ENCODE measurements at regions not wholly inside any gene's neighbourhood (a gene's known extent, or its start where the extent isn't known, plus 50 kb on each side); places are given as distances from the start of the nearest gene placed in this dataset.

DNA sequence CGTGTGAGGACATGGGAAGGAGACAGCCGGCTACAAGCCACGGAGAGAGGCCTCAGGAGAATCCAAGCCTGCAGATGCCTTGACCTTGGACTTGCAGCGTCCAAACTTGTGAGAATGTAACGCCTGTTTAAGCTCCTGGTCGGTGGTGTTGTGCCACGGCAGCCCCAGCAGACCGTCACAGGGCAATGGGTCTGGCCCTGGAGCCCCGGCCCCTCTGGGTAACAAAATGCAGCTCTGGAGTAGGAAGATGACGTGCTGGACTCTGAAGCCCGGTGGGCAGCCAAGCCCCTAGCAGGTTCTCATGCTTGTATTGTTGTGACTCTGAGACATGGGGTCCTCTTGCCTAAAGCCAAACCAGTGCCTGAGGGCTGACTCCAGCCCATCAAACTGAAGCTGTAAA lies 174.7 kb downstream of the IRX2 start:
- Histone ChIP-seq H3K4me3 (ENCODE audit: low read length) (no peak overlapping the region), H2AFZ (ENCODE audit: low read depth, low read length) (no peak overlapping the region), H3K27me3 (ENCODE audit: insufficient read depth, low read depth, low read length) (no peaks in the 10 kb centered on the region), H3K4me2 (ENCODE audit: low read length) (no peak overlapping the region), H3K36me3 (ENCODE audit: insufficient read depth, low read length) (no peaks in the 10 kb centered on the region), H3F3A (ENCODE audit: insufficient read depth, low read length, poor library complexity, severe bottlenecking) (no peaks in the 10 kb centered on the region), H4K20me1 (ENCODE audit: insufficient read depth) (no peaks in the 10 kb centered on the region), H3K27ac (ENCODE audit: low read length) (no peak overlapping the region), H3K79me2 (replicated peaks; ENCODE audit: insufficient read depth, low read length) (no peaks in the 10 kb centered on the region), H3K9me2 (ENCODE audit: insufficient read depth, low read length) (no peaks in the 10 kb centered on the region), H3K9me3 (ENCODE audit: low read length) (no peaks in the 10 kb centered on the region), H3K9ac (ENCODE audit: low read length) (no peak overlapping the region)
- TF ChIP-seq EP300 (conservative IDR thresholded peaks at IDR 0.05; ENCODE audit: poor library complexity, severe bottlenecking) (no peak), RAD21 (conservative IDR thresholded peaks at IDR 0.05) (no peak), EZH2 (IDR thresholded peaks at IDR 0.05; ENCODE audit: borderline replicate concordance, insufficient read depth, low read length, poor library complexity, severe bottlenecking) (no peak), MXI1 (conservative IDR thresholded peaks at IDR 0.05; ENCODE audit: poor library complexity, severe bottlenecking) (no peak), SMC3 (conservative IDR thresholded peaks at IDR 0.05; ENCODE audit: poor library complexity) (no peak), POLR2AphosphoS5 (IDR thresholded peaks at IDR 0.05) (no peak), TAF1 (IDR thresholded peaks at IDR 0.05; ENCODE audit: low read depth) (no peak)
- TF ChIP-seq, protein P1, sequence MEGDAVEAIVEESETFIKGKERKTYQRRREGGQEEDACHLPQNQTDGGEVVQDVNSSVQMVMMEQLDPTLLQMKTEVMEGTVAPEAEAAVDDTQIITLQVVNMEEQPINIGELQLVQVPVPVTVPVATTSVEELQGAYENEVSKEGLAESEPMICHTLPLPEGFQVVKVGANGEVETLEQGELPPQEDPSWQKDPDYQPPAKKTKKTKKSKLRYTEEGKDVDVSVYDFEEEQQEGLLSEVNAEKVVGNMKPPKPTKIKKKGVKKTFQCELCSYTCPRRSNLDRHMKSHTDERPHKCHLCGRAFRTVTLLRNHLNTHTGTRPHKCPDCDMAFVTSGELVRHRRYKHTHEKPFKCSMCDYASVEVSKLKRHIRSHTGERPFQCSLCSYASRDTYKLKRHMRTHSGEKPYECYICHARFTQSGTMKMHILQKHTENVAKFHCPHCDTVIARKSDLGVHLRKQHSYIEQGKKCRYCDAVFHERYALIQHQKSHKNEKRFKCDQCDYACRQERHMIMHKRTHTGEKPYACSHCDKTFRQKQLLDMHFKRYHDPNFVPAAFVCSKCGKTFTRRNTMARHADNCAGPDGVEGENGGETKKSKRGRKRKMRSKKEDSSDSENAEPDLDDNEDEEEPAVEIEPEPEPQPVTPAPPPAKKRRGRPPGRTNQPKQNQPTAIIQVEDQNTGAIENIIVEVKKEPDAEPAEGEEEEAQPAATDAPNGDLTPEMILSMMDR (IDR thresholded peaks at IDR 0.05; ENCODE audit: poor library complexity, severe bottlenecking) = no peak
- TF ChIP-seq, protein P2, sequence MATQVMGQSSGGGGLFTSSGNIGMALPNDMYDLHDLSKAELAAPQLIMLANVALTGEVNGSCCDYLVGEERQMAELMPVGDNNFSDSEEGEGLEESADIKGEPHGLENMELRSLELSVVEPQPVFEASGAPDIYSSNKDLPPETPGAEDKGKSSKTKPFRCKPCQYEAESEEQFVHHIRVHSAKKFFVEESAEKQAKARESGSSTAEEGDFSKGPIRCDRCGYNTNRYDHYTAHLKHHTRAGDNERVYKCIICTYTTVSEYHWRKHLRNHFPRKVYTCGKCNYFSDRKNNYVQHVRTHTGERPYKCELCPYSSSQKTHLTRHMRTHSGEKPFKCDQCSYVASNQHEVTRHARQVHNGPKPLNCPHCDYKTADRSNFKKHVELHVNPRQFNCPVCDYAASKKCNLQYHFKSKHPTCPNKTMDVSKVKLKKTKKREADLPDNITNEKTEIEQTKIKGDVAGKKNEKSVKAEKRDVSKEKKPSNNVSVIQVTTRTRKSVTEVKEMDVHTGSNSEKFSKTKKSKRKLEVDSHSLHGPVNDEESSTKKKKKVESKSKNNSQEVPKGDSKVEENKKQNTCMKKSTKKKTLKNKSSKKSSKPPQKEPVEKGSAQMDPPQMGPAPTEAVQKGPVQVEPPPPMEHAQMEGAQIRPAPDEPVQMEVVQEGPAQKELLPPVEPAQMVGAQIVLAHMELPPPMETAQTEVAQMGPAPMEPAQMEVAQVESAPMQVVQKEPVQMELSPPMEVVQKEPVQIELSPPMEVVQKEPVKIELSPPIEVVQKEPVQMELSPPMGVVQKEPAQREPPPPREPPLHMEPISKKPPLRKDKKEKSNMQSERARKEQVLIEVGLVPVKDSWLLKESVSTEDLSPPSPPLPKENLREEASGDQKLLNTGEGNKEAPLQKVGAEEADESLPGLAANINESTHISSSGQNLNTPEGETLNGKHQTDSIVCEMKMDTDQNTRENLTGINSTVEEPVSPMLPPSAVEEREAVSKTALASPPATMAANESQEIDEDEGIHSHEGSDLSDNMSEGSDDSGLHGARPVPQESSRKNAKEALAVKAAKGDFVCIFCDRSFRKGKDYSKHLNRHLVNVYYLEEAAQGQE (IDR thresholded peaks at IDR 0.05; ENCODE audit: borderline replicate concordance) = no peak

DNA sequence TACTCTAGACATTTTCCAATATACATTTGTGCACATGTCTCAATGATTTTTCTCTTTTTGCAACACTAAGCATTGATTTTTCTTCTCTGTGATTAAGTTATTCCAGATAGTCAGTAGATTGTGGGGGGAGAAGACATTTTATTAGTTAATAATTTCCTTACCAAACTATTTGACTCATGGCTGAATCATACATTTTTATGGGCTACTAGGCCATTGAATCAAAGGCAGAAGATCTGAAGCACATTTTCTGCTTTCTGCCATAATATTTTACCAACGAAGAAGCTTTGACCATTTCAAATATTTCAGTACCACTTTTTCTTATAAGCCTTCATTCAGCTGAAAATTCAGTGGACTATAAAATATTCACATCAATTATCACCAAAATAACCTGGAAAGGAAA lies 175.6 kb downstream of the IRX2 start:
- TF ChIP-seq MXI1 (conservative IDR thresholded peaks at IDR 0.05; ENCODE audit: poor library complexity, severe bottlenecking) (no peak), SMC3 (conservative IDR thresholded peaks at IDR 0.05; ENCODE audit: poor library complexity) (no peak), POLR2AphosphoS5 (IDR thresholded peaks at IDR 0.05) (no peak), EZH2 (IDR thresholded peaks at IDR 0.05; ENCODE audit: borderline replicate concordance, insufficient read depth, low read length, poor library complexity, severe bottlenecking) (no peak)
- TF ChIP-seq, protein P1 (IDR thresholded peaks at IDR 0.05; ENCODE audit: poor library complexity, severe bottlenecking) = no peak
- TF ChIP-seq, protein P2 (IDR thresholded peaks at IDR 0.05; ENCODE audit: borderline replicate concordance) = no peak

More for the DNA sequence above, 175.6 kb downstream of the IRX2 start:
- Histone ChIP-seq H2AFZ (ENCODE audit: low read depth, low read length) (no peak overlapping the region), H3F3A (ENCODE audit: insufficient read depth, low read length, poor library complexity, severe bottlenecking) (no peaks in the 10 kb centered on the region), H4K20me1 (ENCODE audit: insufficient read depth) (no peaks in the 10 kb centered on the region), H3K4me2 (ENCODE audit: low read length) (no peak overlapping the region), H3K9me3 (ENCODE audit: low read length) (no peaks in the 10 kb centered on the region), H3K9ac (ENCODE audit: low read length) (no peak overlapping the region), H3K9me2 (ENCODE audit: insufficient read depth, low read length) (no peaks in the 10 kb centered on the region), H3K27me3 (ENCODE audit: insufficient read depth, low read depth, low read length) (no peaks in the 10 kb centered on the region), H3K4me3 (ENCODE audit: low read length) (no peak overlapping the region), H3K36me3 (ENCODE audit: insufficient read depth, low read length) (no peaks in the 10 kb centered on the region), H3K27ac (ENCODE audit: low read length) (no peak overlapping the region), H3K79me2 (replicated peaks; ENCODE audit: insufficient read depth, low read length) (no peaks in the 10 kb centered on the region)

Measured in neural cell (in vitro differentiated cells).